ENCODE measurements at regions not wholly inside any gene's neighbourhood (a gene's known extent, or its start where the extent isn't known, plus 50 kb on each side); places are given as distances from the start of the nearest gene placed in this dataset.

- DNase-seq: no peak
These were observed 106.3 kb upstream of the PMFBP1 start for GRCh38 chr16:72278301-72278700.

DNA sequence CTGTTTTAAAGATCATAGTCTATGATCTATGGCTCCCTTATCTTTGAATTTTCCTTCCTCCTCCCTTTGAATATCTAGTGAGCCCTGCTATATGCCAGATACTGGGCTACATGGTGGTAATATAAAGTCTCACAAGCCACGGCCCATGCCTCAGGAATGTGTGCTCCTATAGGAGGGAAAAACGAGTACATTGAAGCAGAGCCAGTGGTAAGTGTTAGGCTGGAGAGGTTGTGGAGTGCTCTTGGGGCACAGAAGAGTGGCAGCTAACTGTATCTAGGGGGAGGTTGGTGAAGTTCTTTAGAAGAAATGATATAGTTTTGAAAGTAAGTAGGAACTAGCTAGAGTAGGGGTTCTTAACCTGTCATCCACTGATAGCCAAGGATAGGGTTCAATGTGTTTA, 105.8 kb upstream of the PMFBP1 start:
- no peak for DNase-seq

- no peak for DNase-seq
These were observed 99.8 kb upstream of the PMFBP1 start for GRCh38 chr16:72271699-72272240.

GRCh38 chr16:72270531-72270930, 98.6 kb upstream of the PMFBP1 start:
- DNase-seq: no peak

DNA sequence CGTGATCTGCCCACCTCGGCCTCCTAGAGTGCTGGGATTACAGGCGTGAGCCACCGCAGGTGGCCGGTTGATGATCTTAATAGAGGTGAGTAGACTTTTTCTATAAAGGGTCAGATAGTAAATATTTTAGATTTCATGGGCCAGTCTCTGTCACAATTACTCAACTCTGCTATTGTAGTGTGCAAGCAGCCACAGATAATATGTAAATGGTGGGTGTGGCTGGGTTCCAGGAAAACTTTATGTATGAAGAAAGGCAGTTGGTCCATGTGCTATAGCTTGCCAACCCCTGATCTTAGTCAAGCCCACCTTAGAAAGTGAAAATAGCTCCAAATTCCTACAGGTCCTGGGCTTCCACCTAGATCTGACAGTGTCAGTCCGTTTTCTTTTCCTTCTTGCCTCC, 94.9 kb upstream of the PMFBP1 start:
- no peak for DNase-seq

GRCh38 chr16:72264771-72265170, 92.8 kb upstream of the PMFBP1 start:
- DNase-seq: no peak

- no peak for DNase-seq
These were observed 90.8 kb upstream of the PMFBP1 start for GRCh38 chr16:72262711-72263110.

DNA sequence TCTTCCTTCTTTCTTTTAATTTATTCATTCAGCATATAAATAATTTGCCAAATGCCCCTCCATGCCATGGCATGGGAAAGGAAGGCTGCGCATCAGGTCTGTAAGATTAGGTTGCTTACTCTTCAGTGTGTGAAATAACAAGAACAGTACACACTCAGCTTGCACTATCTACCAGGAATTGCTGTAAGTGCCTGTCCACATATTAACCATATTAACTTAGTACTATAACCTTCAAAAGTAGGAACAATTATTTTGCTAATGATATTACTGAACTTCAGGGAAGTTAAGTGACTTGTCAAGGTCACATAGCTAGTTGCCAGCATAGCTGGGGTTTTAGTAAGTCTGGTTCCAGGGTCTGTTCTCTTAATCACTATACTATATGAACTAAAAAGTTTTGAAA, 89.2 kb upstream of the PMFBP1 start:
- DNase-seq: no peak

GRCh38 chr16:72256398-72257066, 84.6 kb upstream of the PMFBP1 start:
- DNase-seq: no peak

- DNase-seq: no peak
These were observed 83.8 kb upstream of the PMFBP1 start for GRCh38 chr16:72255786-72256185.

DNA sequence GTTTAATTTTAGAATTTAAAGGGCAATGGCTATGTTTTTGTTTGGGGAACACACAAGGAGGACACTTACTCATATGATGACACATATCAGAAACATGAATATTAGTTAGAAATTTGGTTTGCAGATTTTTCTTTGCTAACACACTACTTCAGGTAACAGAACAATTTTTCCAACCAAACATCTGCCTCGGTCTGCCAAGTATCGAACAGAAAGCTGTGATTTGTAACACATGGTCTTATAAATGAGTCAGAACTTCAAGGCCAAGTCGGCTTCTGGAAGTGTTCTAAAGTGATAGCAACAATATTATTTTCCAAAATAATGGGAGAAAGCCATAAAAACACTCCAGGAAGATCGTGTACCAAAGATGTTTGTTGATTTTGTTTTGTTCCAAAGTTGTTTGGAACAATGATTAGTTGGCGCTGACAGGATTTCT, 75.9 kb upstream of the PMFBP1 start:
- DNase-seq: peak; percentile 13

GRCh38 chr16:72246423-72246822, 74.5 kb upstream of the PMFBP1 start:
- no peak for DNase-seq

- DNase-seq: no peak
These were observed 72.9 kb upstream of the PMFBP1 start for GRCh38 chr16:72244853-72245252.

DNA sequence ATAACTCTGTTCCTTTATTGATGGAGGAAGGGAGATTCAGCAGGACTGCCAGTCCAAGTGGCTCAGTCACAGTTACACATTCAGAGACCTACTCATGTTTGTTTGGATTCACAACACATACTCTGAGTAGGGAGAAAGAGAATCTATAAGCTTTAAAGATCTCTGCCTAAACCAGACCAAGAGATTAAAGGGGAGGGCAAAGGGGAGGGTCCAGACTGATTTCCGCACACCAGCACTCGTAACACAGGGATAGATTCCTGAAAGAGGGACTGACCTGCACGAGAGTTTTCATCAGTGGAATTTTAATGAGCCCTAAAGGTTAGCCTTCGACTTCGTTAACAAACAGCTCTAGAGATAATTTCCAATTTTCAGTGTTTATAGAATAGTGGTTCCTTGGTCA, 71.7 kb upstream of the PMFBP1 start:
- DNase-seq: no peak

DNA sequence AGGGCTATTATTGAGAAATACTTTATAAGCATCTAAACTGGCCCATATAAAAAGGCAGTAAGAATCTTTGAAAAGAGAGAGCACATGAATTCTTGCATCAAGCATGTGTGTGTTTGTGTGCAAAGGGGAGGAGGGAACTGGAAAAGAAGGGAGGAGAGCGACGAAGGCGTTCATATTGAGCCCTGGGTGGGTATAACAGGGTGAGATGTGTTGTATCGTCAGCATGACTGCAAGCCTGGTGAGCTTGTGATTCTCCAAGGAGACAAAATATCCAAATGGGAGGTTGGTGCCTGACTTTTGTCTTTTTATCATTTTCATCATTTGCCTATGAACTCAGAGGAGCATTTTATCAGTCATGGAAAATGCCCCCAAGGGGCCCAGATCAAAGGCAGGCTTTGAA, 70.8 kb upstream of the PMFBP1 start:
- no peak for DNase-seq

DNA sequence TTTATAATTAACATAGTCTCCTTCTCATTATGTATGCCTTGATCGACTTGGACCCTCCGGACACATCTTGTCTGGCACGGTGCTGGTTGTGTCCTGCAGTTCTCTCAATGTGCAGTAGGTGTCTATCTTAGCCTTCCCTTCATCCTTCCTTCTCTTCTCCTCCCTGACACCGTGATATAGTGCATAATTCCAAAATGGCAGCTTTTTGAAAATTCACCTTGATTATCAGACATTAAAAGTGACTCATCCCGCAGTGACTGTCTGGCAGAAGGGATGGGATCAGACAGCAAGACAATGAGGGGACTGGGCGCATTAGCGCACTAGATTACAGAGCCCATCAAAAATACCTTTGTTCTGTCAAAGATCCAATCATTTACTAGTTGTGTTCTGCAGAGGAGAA, 70.0 kb upstream of the PMFBP1 start:
- peak; percentile 28 for DNase-seq

DNA sequence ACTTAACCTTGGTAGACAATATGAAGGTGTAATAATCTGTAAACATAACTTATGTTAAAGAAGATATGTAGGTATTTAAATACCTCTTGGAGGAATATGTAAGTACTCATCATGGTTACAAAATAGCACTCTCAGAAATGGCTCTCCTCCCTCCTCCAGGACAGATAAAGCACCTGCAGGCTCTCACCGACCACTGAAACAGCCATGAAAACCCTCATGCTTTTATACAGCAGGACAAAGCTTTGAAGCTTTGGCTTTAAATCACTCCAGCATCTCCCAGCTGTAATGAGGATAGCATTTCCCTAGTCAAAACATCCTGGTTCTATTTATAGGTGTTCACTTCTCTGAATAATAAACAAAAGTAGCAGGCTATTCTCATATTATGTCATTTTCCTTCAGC, 69.1 kb upstream of the PMFBP1 start:
- DNase-seq: no peak

DNA sequence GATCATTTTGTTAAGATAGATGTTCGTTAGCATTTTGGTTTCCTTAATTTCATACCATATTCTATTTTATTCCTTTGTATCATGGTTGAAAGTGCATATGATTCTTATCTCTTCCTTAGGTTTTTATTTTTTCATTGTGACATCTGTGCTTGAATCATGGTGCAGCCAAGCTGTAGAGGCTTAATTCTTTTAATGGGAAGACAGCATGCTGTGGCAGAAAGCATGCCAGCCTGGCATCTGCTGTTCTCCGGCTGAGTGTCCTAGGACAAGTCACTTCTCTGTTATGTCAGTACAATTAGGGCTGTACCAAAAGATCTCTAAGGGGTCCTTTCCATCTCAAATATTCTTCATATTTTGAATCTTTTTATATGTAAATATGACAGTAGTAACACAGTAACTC, 68.5 kb upstream of the PMFBP1 start:
- DNase-seq: no peak

- no peak for DNase-seq
These were observed 64.9 kb upstream of the PMFBP1 start for GRCh38 chr16:72236866-72237265.

DNA sequence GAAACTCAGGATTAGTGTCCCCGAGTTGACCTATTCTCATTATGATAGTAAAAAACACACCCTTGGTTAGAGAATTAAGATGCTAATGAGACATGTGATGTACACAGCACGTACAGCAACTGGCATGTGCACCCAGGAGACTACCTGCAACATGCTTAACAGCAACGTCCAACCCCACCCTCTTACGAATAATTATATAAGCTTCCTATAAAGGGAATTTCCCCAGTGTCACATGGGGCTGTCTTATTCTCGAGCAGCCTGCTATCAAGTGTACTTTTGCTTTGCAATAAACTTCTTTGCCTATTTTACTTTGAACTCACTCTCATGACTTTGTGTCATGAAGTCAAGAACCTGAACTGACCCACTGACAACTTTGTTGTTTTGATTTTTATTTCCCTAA, 62.4 kb upstream of the PMFBP1 start:
- no peak for DNase-seq

- no peak for DNase-seq
These were observed 56.1 kb upstream of the PMFBP1 start for GRCh38 chr16:72228014-72228413.

DNA sequence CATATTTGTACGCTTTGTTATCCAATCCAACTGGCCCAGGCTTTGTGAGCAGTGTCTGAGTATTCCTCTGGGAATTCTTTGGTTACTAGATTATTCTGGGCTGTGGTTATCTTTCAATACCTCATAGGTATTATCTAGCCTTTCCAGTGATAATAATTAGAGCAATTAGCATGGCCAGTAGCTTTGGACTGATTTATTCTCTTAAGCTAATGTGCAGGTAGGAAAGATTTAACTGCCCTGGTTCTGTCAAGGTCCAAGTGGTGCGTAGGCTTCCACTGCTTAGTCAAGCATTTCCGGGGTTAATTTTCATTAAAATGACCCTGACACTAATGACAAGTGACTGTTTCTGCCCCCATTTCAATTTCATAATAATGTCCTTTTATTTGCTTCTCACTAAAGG, 54.2 kb upstream of the PMFBP1 start:
- DNase-seq: no peak

DNA sequence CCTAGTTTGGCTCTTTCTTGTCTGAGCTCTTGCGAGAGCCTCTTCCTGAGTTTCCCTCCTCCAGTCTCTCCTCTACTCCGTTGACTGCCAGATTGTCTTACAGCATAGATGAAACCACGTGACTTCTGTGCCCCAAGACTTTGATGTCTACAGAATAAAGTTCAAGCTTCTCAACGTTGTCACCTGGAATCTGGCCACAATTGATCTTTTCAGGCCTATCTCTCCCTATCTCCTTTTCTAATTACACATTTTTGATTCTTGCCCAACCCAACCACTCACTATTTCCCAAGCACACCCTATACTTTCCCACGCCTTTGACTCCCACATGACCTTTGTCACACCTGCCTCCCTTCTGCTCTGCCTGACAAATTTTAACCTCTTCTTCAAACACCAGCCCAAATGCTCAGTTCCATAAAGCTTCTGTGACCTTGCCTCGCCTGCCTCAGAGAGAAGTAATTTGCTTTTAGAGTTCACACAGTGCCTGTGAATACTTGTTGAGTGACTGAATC, 52.4 kb upstream of the PMFBP1 start:
- DNase-seq: no peak

GRCh38 chr16:72222503-72222902, 50.5 kb upstream of the PMFBP1 start:
- DNase-seq: no peak
